ENCODE measurements at regions not wholly inside any gene's neighbourhood (a gene's known extent, or its start where the extent isn't known, plus 50 kb on each side); places are given as distances from the start of the nearest gene placed in this dataset.

- Histone ChIP-seq H3K4me1 (ENCODE audit: control insufficient read depth, insufficient read depth, low read length) (no peaks in the 10 kb centered on the region), H3K27ac (ENCODE audit: insufficient read depth, low read depth, low read length, poor library complexity, severe bottlenecking) (no peak overlapping the region), H3K27me3 (ENCODE audit: control insufficient read depth, insufficient read depth, low read length, poor library complexity, severe bottlenecking) (no peaks in the 10 kb centered on the region), H3K9me3 (ENCODE audit: control insufficient read depth, low read length) (no peaks in the 10 kb centered on the region), H3K36me3 (ENCODE audit: control insufficient read depth, insufficient read depth, low read length) (no peaks in the 10 kb centered on the region), H3K4me3 (ENCODE audit: insufficient read depth, low read depth, low read length) (no peak overlapping the region)
- 48 to 58% methylated on average over 2 of the region's 2 CpGs for WGBS, 2 experiments
Observed at GRCh38 chr3:18295171-18295920, 129.8 kb downstream of the SATB1 start.

DNA sequence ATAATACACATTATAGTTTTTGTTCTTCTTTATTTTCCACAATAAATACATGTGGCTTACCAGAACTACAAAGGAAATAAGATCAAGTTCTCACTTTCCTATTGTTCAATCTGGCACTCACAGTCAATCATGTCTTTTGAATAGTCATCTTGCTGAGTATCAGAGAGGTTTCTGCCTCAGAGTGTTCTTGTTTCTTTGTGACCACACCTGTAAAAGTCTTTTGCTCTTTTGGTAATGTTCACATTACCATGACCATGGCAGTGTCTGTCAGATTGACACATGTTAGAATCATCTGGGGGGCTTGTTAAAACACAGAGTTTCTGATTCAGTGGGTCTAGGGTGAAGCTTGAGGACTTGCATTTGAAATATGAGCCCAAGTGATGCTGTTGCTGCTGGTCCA is 135.0 kb downstream of the SATB1 start:
- Histone ChIP-seq H3K4me1 (ENCODE audit: control insufficient read depth, insufficient read depth, low read length) (no peaks in the 10 kb centered on the region), H3K9me3 (ENCODE audit: control insufficient read depth, low read length) (no peaks in the 10 kb centered on the region), H3K4me3 (ENCODE audit: insufficient read depth, low read depth, low read length) (no peak overlapping the region), H3K27ac (ENCODE audit: insufficient read depth, low read depth, low read length, poor library complexity, severe bottlenecking) (no peak overlapping the region), H3K27me3 (ENCODE audit: control insufficient read depth, insufficient read depth, low read length, poor library complexity, severe bottlenecking) (no peaks in the 10 kb centered on the region), H3K36me3 (ENCODE audit: control insufficient read depth, insufficient read depth, low read length) (no peaks in the 10 kb centered on the region)

- Histone ChIP-seq H3K27me3 (ENCODE audit: control insufficient read depth, insufficient read depth, low read length, poor library complexity, severe bottlenecking) (no peaks in the 10 kb centered on the region), H3K27ac (ENCODE audit: insufficient read depth, low read depth, low read length, poor library complexity, severe bottlenecking) (no peak overlapping the region), H3K9me3 (ENCODE audit: control insufficient read depth, low read length) (no peaks in the 10 kb centered on the region), H3K4me1 (ENCODE audit: control insufficient read depth, insufficient read depth, low read length) (no peaks in the 10 kb centered on the region), H3K4me3 (ENCODE audit: insufficient read depth, low read depth, low read length) (no peak overlapping the region), H3K36me3 (ENCODE audit: control insufficient read depth, insufficient read depth, low read length) (no peaks in the 10 kb centered on the region)
- WGBS, 2 experiments: 91% methylated on average over 2 to 3 of the region's 3 CpGs
Observed at GRCh38 chr3:18288243-18288642, 136.9 kb downstream of the SATB1 start.

GRCh38 chr3:18284716-18285115 is 140.4 kb downstream of the SATB1 start:
- no peaks in the 10 kb centered on the region for H3K27me3 ChIP-seq (ENCODE audit: control insufficient read depth, insufficient read depth, low read length, poor library complexity, severe bottlenecking)
- H3K36me3 ChIP-seq (ENCODE audit: control insufficient read depth, insufficient read depth, low read length): no peaks in the 10 kb centered on the region
- no peaks in the 10 kb centered on the region for H3K9me3 ChIP-seq (ENCODE audit: control insufficient read depth, low read length)
- 79 to 98% methylated on average over 2 of the region's 2 CpGs for WGBS, 2 experiments
- H3K4me1 ChIP-seq (ENCODE audit: control insufficient read depth, insufficient read depth, low read length): no peaks in the 10 kb centered on the region
- H3K27ac ChIP-seq (ENCODE audit: insufficient read depth, low read depth, low read length, poor library complexity, severe bottlenecking): no peak overlapping the region
- no peak overlapping the region for H3K4me3 ChIP-seq (ENCODE audit: insufficient read depth, low read depth, low read length)

- Histone ChIP-seq H3K27ac (ENCODE audit: insufficient read depth, low read depth, low read length, poor library complexity, severe bottlenecking) (no peak overlapping the region), H3K27me3 (ENCODE audit: control insufficient read depth, insufficient read depth, low read length, poor library complexity, severe bottlenecking) (no peaks in the 10 kb centered on the region), H3K4me1 (ENCODE audit: control insufficient read depth, insufficient read depth, low read length) (no peaks in the 10 kb centered on the region), H3K4me3 (ENCODE audit: insufficient read depth, low read depth, low read length) (no peak overlapping the region), H3K9me3 (ENCODE audit: control insufficient read depth, low read length) (no peaks in the 10 kb centered on the region), H3K36me3 (ENCODE audit: control insufficient read depth, insufficient read depth, low read length) (no peaks in the 10 kb centered on the region)
- WGBS, 2 experiments: 85 to 93% methylated on average over 2 of the region's 2 CpGs
Observed at GRCh38 chr3:18283680-18284079, 141.5 kb downstream of the SATB1 start.

- Histone ChIP-seq H3K9me3 (ENCODE audit: control insufficient read depth, low read length) (no peaks in the 10 kb centered on the region), H3K4me3 (ENCODE audit: insufficient read depth, low read depth, low read length) (no peak overlapping the region), H3K27ac (ENCODE audit: insufficient read depth, low read depth, low read length, poor library complexity, severe bottlenecking) (no peak overlapping the region), H3K36me3 (ENCODE audit: control insufficient read depth, insufficient read depth, low read length) (no peaks in the 10 kb centered on the region), H3K27me3 (ENCODE audit: control insufficient read depth, insufficient read depth, low read length, poor library complexity, severe bottlenecking) (no peaks in the 10 kb centered on the region), H3K4me1 (ENCODE audit: control insufficient read depth, insufficient read depth, low read length) (no peaks in the 10 kb centered on the region)
- WGBS, 2 experiments: 70 to 86% methylated on average over 2 of the region's 2 CpGs
Observed at GRCh38 chr3:18282507-18282906, 142.6 kb downstream of the SATB1 start.

- H3K27me3 ChIP-seq (ENCODE audit: control insufficient read depth, insufficient read depth, low read length, poor library complexity, severe bottlenecking): no peaks in the 10 kb centered on the region
- no peaks in the 10 kb centered on the region for H3K9me3 ChIP-seq (ENCODE audit: control insufficient read depth, low read length)
- 67 to 90% methylated on average over 1 to 2 of the region's 3 CpGs for WGBS, 2 experiments
- H3K36me3 ChIP-seq (ENCODE audit: control insufficient read depth, insufficient read depth, low read length): no peaks in the 10 kb centered on the region
- no peaks in the 10 kb centered on the region for H3K4me1 ChIP-seq (ENCODE audit: control insufficient read depth, insufficient read depth, low read length)
- no peak overlapping the region for H3K4me3 ChIP-seq (ENCODE audit: insufficient read depth, low read depth, low read length)
- no peak overlapping the region for H3K27ac ChIP-seq (ENCODE audit: insufficient read depth, low read depth, low read length, poor library complexity, severe bottlenecking)
Observed at GRCh38 chr3:18279226-18279737, 145.9 kb downstream of the SATB1 start.

DNA sequence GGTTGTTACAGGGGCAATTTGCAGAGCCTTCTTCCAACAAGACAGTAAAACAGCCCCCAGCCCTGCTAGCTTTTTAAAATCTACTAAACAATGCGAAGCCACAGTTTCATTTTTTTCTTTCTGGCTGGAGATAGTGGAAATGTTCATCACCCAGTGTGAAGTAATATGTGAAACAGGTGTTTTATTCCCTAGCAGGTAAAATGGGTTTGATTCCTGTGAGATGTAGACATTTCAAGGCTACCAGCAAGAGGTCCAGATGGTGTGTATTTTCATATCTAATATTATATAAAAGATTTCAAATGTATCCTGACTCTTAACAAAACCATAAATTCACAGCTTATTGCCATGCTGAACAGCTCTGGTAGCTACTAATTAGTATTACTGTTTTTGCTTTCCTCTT is 160.3 kb downstream of the SATB1 start:
- Histone ChIP-seq H3K4me1 (ENCODE audit: control insufficient read depth, insufficient read depth, low read length) (no peaks in the 10 kb centered on the region), H3K27ac (ENCODE audit: insufficient read depth, low read depth, low read length, poor library complexity, severe bottlenecking) (no peak overlapping the region), H3K36me3 (ENCODE audit: control insufficient read depth, insufficient read depth, low read length) (no peaks in the 10 kb centered on the region), H3K9me3 (ENCODE audit: control insufficient read depth, low read length) (no peaks in the 10 kb centered on the region), H3K4me3 (ENCODE audit: insufficient read depth, low read depth, low read length) (no peak overlapping the region), H3K27me3 (ENCODE audit: control insufficient read depth, insufficient read depth, low read length, poor library complexity, severe bottlenecking) (no peaks in the 10 kb centered on the region)
- 100% methylated on average over 1 of the region's 1 CpG for WGBS, 2 experiments

DNA sequence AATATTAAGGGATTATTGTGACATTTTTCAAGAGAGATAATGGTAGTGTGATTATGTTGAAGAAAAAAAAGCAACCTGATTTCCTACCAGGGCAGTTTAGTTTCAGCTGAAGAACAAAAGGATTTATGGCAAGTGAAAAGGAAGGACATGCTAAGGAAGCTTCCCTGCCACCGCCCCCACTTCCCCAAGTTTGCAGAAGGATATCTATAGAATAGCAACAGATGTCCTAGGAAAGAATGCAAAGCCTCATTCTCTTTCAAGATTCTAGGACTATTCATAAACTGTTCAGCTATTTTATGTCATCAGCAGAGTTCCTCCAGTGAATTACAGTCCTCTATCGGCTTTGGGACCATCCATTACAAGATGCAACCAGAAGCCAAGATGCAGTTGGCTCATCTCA is 160.8 kb downstream of the SATB1 start:
- H3K27ac ChIP-seq (ENCODE audit: insufficient read depth, low read depth, low read length, poor library complexity, severe bottlenecking): no peak overlapping the region
- WGBS, 2 experiments: 87 to 88% methylated on average over 2 of the region's 2 CpGs
- no peak overlapping the region for H3K4me3 ChIP-seq (ENCODE audit: insufficient read depth, low read depth, low read length)
- H3K9me3 ChIP-seq (ENCODE audit: control insufficient read depth, low read length): no peaks in the 10 kb centered on the region
- H3K27me3 ChIP-seq (ENCODE audit: control insufficient read depth, insufficient read depth, low read length, poor library complexity, severe bottlenecking): no peaks in the 10 kb centered on the region
- H3K4me1 ChIP-seq (ENCODE audit: control insufficient read depth, insufficient read depth, low read length): no peaks in the 10 kb centered on the region
- no peaks in the 10 kb centered on the region for H3K36me3 ChIP-seq (ENCODE audit: control insufficient read depth, insufficient read depth, low read length)

DNA sequence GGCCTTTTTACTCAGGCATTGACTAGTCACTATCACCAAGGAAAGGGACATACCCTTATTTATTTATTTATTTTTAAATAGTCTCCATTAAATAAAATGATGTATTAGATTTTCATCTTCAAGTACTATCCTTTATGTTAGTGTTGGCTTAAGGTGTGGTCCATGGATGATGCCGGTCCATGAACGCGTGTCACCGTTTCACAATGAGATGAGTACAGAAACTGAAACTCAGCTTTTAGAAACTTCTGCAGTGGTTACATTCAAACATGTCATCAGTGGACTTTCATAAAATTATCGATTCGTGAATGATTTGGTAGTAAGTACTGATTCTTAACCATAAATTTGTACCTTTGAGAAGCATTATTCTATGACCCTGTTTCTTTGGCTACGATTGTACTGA is 166.6 kb downstream of the SATB1 start:
- no peaks in the 10 kb centered on the region for H3K27me3 ChIP-seq (ENCODE audit: control insufficient read depth, insufficient read depth, low read length, poor library complexity, severe bottlenecking)
- no peaks in the 10 kb centered on the region for H3K36me3 ChIP-seq (ENCODE audit: control insufficient read depth, insufficient read depth, low read length)
- H3K9me3 ChIP-seq (ENCODE audit: control insufficient read depth, low read length): no peaks in the 10 kb centered on the region
- H3K27ac ChIP-seq (ENCODE audit: insufficient read depth, low read depth, low read length, poor library complexity, severe bottlenecking): no peak overlapping the region
- no peaks in the 10 kb centered on the region for H3K4me1 ChIP-seq (ENCODE audit: control insufficient read depth, insufficient read depth, low read length)
- WGBS, 2 experiments: 94 to 97% methylated on average over 7 of the region's 7 CpGs
- no peak overlapping the region for H3K4me3 ChIP-seq (ENCODE audit: insufficient read depth, low read depth, low read length)
